ENCODE measurements at regions not wholly inside any gene's neighbourhood (a gene's known extent, or its start where the extent isn't known, plus 50 kb on each side); places are given as distances from the start of the nearest gene placed in this dataset.

GRCh38 chr4:19497705-19498104 lies 754.0 kb upstream of the SLIT2 start:
- TF ChIP-seq CTCF (IDR thresholded peaks at IDR 0.05) (no peak), POLR2A (IDR thresholded peaks at IDR 0.05) (no peak)

Measured in testis (tissue), 2 donors.